ENCODE measurements at regions not wholly inside any gene's neighbourhood (a gene's known extent, or its start where the extent isn't known, plus 50 kb on each side); places are given as distances from the start of the nearest gene placed in this dataset.

- DNase-seq = no peak
Observed at GRCh38 chr10:130470286-130470685, 334.1 kb downstream of the GLRX3 start.

DNA sequence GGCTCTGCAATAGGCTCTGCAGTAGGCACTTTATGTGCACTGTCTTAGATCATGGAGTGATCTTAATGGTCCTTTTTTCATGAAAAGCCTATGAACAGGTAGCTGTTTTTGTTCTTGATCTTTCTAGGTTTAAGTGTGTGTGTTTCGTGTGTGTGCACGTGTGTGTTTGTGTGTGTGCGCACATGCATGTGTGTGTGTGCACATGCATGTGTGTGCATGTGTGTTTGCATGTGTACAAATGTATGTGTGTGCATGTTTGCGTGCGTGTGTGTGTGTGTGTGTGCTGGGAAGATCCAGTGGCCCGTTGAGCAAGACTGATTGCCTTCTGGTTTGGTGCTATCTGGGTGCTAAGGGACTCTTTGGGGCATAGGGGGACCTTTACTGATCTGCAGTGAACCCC, 334.8 kb downstream of the GLRX3 start:
- no peak for DNase-seq

DNA sequence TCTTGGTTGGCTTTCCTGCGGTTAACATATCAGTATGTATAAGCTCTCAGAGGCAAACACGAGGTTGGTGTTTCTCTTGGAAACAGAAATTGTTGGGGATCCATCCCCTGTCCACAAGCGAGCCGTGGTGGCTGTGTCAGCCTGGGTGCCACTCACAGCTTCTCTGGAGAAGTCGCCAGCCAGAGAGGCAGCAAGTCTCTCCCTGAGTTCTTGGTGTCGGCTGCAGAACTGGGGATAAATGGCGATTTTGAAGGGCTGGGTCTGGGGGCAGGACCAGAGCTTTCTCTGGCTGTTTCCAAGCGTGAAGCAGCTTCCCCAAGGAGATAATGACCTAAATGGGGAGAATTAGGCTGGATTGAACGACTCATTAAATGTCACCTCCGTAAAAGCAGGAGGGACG, 335.3 kb downstream of the GLRX3 start:
- DNase-seq = no peak

DNA sequence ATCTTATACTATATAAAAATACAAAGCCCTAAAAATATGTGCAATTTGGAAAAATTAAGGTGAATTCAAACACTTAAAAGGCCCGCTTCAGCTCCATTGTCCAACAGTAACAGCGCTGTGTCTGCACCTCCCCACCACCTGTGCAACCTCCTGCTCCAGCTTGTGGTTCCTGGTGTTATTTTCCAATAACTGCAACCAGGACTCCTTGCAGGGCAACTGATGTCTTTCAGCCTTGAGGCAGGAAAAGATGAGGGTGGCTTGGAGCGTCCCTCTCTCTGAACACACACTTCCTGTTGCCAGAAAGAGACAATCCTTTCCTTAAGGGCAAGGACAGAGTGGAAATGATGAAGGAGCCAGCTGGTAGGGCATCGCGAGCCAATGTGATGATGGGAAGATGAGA, 336.0 kb downstream of the GLRX3 start:
- DNase-seq = no peak

DNA sequence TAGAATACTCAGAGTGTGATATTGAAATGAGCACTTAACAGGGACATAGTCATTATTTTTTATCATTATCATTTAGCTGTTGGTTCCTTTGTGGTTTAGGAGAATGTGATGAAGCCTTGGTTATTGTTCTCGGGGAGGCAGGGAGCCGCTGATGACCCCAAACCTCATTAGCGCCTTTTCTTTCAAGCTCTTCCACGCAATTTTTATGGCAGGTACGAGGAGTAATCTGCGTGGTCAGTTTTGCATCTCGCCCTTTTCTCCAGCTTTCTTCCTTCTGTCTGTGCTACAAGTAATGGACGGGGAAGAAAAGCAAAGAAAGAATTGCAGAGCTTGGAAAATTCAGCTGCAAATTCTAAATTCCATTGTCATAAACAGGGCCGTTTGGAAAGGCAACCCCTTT, 338.4 kb downstream of the GLRX3 start:
- no peak for DNase-seq

- DNase-seq = no peak
Observed at GRCh38 chr10:130477360-130477759, 341.2 kb downstream of the GLRX3 start.

DNA sequence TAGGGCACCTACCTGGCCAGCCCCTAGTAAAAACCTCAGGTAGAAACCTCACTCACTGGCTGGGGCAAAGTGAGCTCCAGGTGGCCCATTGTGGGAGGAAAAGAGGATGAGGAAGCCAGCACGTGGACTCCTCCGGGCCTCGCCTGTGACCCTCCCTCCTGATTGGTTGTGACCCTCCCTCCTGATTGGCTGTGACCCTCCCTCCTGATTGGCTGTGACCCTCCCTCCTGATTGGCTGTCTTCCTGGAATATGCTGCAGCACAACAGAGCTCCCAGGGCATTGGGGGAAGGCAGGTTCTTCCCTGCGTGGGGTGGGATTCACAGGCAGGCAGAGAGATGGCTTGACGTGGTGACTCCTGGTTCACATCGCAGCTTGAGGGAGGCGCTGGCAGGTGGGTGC, 343.0 kb downstream of the GLRX3 start:
- DNase-seq = no peak

DNA sequence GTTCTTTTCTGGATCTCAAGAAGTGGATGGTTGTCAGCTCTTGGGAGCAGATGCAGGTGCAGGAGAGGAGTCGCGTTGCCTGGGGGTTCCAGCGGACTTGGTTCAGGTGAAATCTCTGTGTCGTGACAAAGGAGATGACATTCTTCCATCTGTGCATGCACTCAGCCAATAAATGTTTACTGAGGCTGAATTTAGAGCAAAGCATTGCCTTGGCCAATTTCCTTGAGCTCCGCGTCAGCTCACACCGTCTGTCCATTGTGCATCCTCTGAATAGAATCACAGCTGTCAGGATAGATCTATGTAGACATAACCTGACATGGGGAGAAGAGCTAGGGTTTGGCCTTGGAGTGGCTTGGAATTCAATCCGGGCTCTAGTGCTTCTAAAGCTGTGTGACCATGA, 343.7 kb downstream of the GLRX3 start:
- DNase-seq = no peak

- DNase-seq = no peak
Observed at GRCh38 chr10:130480491-130480890, 344.3 kb downstream of the GLRX3 start.

GRCh38 chr10:130481076-130481930, 345.1 kb downstream of the GLRX3 start:
- no peak for DNase-seq

DNA sequence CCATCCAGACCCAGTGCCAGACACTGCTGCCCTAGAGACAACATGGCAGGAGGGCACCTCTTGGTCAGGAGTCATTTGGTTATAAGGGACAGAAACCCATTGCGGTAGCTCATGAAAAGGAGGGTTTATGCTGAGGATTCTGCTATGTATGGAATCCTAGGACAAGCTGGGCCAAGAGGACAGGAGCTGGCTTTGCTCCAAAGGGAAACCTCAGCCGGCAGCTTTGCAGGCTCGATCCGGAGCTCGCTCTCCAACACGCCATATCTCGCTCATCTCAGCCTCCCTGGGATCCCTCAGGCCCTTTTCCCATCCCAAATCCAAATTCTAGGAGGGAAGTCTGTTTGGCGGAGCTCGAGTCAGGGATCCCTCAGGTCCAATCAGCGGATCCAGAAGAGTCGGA, 345.7 kb downstream of the GLRX3 start:
- DNase-seq = no peak

GRCh38 chr10:130483691-130484467, 347.7 kb downstream of the GLRX3 start:
- DNase-seq = no peak

- DNase-seq = no peak
Observed at GRCh38 chr10:130484468-130485180, 348.4 kb downstream of the GLRX3 start.

GRCh38 chr10:130485236-130485957, 349.2 kb downstream of the GLRX3 start:
- no peak for DNase-seq

GRCh38 chr10:130485958-130486895, 350.0 kb downstream of the GLRX3 start:
- no peak for DNase-seq

- DNase-seq = no peak
Observed at GRCh38 chr10:130486906-130487305, 350.7 kb downstream of the GLRX3 start.

DNA sequence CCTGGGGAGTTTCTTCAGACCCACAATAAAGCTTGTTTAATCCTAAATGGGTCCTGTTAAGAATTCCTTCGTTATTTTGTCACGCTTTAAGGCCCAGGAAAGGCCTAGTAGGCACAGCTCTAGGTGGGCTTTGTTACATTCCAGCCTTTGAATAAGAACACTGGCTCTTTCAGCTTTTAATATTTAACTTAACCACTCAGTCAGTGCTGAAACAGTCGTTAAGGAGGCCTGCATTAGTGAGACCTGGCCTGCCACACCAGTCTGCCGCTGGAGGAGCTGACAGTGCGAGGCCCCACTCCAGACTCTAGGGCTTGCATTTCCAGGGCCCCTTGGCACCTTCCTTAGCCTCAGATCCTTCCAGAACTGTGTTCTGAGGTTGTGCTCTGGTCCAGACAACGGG, 351.4 kb downstream of the GLRX3 start:
- no peak for DNase-seq

DNA sequence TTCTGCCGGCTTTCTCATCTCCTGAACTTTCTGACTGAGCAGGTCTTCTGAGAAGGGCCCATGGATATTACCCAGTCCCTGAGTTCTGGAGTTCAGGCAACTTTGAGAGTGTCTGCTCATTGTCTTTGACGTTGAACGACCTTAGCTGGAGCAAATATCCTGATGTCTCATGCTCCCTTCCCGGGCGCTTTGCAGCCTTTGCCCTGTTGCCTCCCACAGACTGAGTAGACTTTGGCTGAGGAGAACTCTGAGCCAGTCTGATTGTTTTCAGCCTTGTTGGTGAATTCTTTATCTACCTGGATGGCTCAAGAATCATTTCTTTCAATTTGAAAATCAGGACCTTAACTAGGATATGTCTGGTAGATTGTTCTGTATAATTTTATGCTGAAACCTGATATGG, 353.7 kb downstream of the GLRX3 start:
- no peak for DNase-seq

DNA sequence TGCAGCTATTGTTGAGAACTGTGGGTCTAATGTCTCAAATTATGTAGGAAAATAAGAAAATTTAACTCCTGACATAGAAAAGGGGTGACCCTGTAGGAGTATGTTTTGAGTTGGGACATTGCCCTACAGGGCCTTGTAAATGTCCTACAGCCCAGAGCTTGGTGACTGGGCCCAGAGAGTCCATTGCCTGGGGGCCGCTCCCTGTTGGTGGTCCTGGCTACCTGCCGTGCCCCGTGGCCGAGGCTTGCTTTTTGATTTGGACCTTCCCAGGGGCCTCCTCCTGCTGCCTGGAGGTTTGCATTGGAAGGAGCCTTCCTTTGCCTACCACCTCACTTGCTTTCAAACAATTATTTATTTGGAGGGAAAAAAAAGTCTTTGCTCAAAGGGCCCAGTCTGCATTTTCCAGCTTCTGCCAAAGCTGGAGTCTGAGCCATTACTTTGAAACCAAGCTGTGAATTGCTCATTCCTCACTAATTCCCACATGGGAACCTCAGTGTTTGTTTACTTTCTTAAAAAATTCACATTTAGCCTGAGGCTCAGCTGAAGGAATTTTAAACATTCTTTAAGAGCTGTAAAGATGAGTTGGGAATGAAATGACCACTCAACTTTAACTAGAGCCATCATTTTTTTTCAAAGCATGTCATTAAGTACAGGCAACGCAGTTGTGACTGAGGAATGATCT, 355.0 kb downstream of the GLRX3 start:
- DNase-seq = no peak

DNA sequence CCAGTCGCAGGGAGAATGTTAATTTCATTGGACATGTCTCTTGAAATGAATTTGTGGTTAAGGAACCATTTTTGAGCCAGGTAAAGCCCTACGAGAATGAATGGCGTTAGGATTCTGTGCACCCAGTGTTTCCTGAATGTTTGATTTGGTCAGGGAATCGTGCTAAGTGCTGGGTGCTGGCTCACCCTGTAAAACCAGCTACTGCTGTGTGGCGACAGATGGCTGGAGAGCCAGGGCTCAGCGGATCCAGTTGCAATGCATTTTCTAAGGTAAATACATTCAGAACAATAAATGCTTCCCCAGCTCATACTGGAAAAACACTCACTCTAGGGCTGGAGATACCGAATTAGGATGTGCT, 355.5 kb downstream of the GLRX3 start:
- no peak for DNase-seq

DNA sequence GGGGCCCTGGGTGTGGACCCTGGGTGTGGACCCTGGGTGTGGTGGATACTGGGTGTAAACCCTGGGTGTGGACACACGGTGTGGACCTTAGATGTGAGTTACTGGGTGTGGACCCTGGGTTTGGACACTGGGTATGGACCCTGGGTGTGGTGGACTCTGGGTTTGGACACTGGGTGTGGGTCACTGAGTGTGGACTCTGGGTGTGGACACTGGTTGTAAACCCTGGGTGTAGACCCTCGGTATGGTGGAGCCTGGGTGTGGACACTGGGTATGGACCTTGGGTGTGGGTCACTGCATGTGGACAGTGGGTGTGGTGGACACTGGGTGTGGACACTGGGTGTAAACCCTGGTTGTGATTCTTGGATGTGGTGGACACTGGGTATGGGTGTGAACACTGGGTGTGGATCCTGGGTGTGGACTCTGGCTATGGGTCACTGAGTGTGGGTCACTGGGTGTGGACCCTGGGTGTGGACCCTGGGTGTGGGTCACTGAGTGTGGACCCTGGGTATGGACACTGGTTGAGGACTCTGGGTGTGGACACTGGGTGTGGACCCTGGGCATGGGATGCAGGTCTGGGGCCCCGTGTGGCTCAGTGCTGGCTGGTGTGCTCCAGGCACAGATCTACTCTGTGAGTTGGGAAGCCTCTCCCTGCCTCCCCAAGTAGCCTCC, 356.2 kb downstream of the GLRX3 start:
- DNase-seq = no peak
